Nephron progenitor cell (in vitro differentiated cells): ENCODE measurements at regions not wholly inside any gene's neighbourhood (a gene's known extent, or its start where the extent isn't known, plus 50 kb on each side); places are given as distances from the start of the nearest gene placed in this dataset.

Source experiments
- DNase-seq: peaks from one replicate; pipeline ENCODE4 v3.0.0; 2021
- H3K27ac Mint-ChIP-seq: 2 replicates; pipeline ENCODE4 v1.8.0; 2021; ENCODE audit warnings: mild to moderate bottlenecking, moderate library complexity, mixed read lengths
- H3K27me3 Mint-ChIP-seq: 2 replicates; pipeline ENCODE4 v1.8.0; 2021; ENCODE audit warnings: mild to moderate bottlenecking, low read depth, mixed read lengths; ENCODE audit not compliant: poor library complexity
- H3K36me3 Mint-ChIP-seq: 2 replicates; pipeline ENCODE4 v1.8.0; 2021; ENCODE audit warnings: low read depth, mixed read lengths
- H3K4me1 Mint-ChIP-seq: 2 replicates; pipeline ENCODE4 v1.8.0; 2021; ENCODE audit warnings: mixed read lengths
- H3K4me3 Mint-ChIP-seq: 2 replicates; pipeline ENCODE4 v1.8.0; 2021; ENCODE audit warnings: mild to moderate bottlenecking, moderate library complexity, mixed read lengths
- H3K9me3 Mint-ChIP-seq: 2 replicates; pipeline ENCODE4 v1.8.0; 2021; ENCODE audit warnings: mild to moderate bottlenecking, moderate library complexity, mixed read lengths
- TF ChIP-seq, protein P1 (sequence below): fragments of 200-600 bp; sonication (generic); IDR thresholded peaks from 2 replicates; pipeline ENCODE4 v1.5.0; 2021; ENCODE audit warnings: antibody characterized with exemption

DNA sequence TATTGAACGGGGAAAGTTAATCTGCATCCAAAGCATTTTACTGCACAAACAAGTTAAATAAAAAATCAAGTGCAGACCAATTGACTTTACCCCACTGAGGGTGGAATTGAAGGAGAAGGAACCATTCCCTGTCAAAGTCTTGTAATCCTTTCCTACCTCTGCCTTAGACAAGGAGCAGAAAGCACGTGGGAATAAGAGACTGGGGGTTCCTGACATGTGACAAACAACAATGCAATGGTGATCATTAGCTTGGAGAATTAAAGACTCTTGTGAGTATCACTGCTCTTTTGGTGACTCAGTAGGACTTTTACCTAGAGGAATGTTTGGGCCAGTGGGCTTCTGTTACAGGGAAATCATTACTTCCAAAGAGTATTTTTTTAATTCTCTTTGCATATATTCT is 779.5 kb downstream of the TLR4 start:
- no peak for DNase-seq
- Mint-ChIP-seq H3K27me3 (peaks cover 3% of the 10 kb centered on the region), H3K4me3 (no peak overlapping the region), H3K4me1 (no peaks in the 10 kb centered on the region), H3K9me3 (no peaks in the 10 kb centered on the region), H3K36me3 (no peaks in the 10 kb centered on the region), H3K27ac (no peak overlapping the region)
- TF ChIP-seq, protein P1, sequence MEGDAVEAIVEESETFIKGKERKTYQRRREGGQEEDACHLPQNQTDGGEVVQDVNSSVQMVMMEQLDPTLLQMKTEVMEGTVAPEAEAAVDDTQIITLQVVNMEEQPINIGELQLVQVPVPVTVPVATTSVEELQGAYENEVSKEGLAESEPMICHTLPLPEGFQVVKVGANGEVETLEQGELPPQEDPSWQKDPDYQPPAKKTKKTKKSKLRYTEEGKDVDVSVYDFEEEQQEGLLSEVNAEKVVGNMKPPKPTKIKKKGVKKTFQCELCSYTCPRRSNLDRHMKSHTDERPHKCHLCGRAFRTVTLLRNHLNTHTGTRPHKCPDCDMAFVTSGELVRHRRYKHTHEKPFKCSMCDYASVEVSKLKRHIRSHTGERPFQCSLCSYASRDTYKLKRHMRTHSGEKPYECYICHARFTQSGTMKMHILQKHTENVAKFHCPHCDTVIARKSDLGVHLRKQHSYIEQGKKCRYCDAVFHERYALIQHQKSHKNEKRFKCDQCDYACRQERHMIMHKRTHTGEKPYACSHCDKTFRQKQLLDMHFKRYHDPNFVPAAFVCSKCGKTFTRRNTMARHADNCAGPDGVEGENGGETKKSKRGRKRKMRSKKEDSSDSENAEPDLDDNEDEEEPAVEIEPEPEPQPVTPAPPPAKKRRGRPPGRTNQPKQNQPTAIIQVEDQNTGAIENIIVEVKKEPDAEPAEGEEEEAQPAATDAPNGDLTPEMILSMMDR = no peak

DNA sequence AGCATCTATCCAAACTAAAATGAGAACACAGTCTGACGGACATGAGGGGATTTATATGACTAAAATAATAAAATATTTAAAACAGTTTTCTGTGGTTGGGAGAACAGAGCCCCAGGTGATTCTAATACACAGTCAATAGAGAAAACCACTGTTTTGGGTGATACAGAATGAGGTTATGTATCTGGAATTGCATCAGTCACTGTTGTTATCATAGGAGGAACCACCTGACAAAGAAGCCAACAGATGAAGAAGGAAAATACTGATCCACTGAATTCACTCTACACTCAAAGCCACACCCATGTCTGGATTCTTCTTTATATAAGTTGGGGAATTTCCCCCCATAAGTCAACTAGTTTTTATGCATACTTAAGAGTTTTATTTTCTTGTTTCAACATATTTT is 799.0 kb downstream of the TLR4 start:
- Mint-ChIP-seq H3K4me1 (no peaks in the 10 kb centered on the region), H3K27ac (no peak overlapping the region), H3K9me3 (peaks cover 47% of the 10 kb centered on the region), H3K4me3 (no peak overlapping the region), H3K36me3 (no peaks in the 10 kb centered on the region), H3K27me3 (no peaks in the 10 kb centered on the region)
- DNase-seq = no peak
- TF ChIP-seq, protein P1 = no peak

DNA sequence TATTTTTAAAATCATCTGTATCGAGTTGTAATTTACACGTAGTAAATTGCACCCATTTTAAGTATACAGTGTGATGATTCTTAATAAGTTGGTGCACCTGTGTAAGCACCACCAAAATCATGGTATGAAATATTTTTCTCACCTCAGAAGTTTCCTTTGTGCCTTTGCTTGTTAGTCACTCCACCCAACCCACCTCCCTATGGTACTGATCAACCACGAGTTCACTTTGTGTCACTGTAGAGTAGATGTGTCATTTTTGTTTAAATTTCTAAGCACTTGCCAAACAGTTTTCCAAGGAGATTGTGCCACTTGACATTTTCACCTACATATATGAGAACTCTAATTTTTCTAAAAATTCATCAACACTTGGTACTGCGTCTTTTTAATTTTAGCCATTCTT is 806.5 kb downstream of the TLR4 start:
- Mint-ChIP-seq H3K4me3 (no peak overlapping the region), H3K9me3 (peaks cover 30% of the 10 kb centered on the region), H3K4me1 (no peaks in the 10 kb centered on the region), H3K27me3 (no peaks in the 10 kb centered on the region), H3K27ac (no peak overlapping the region), H3K36me3 (no peaks in the 10 kb centered on the region)
- TF ChIP-seq, protein P1 = no peak
- DNase-seq = no peak

DNA sequence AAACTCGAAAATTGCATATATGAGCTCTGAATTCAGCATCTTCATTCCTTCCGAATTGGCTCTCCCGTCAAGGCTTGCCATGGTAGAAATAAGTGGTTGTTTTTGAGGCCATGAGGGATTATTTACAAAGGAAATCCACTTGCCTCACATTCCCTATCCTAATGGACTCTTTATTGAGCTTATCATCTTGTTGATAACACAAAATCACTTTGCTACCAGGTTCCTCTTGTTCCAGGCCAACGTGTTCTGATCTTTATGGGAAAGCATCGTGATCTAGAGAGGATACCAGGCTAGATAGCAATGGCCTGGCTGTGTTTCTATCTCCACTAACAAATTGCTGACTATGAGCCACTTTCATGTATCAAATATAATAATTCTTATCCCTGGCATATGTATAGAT is 811.7 kb downstream of the TLR4 start:
- no peak for DNase-seq
- Mint-ChIP-seq H3K27ac (no peak overlapping the region), H3K36me3 (no peaks in the 10 kb centered on the region), H3K4me3 (no peak overlapping the region), H3K4me1 (no peaks in the 10 kb centered on the region), H3K9me3 (peaks cover 3% of the 10 kb centered on the region), H3K27me3 (no peaks in the 10 kb centered on the region)
- TF ChIP-seq, protein P1 = no peak

DNA sequence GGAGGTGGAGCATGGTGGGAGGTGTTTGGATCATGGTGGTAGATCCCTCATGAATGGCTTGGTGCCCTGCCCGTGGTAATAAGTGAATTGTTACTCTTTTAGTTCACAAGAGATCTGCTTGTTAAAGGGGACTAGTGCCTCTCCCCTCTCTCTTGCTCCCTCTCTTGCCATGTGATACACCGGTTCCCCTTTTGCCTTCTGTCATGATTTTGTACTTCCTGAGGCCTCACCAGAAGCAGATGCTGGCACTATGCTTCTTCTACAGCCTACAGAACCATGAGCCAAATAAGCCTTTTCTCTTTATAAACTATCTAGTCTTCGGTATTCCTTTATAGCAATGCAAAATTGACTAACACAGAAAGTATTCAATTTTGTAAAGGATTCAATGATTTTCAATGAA is 817.1 kb downstream of the TLR4 start:
- TF ChIP-seq, protein P1 = no peak
- H3K4me3 Mint-ChIP-seq = no peak overlapping the region
- no peaks in the 10 kb centered on the region for H3K4me1 Mint-ChIP-seq
- no peak for DNase-seq
- H3K27ac Mint-ChIP-seq = no peak overlapping the region
- no peaks in the 10 kb centered on the region for H3K9me3 Mint-ChIP-seq
- H3K27me3 Mint-ChIP-seq = no peaks in the 10 kb centered on the region
- H3K36me3 Mint-ChIP-seq = no peaks in the 10 kb centered on the region

DNA sequence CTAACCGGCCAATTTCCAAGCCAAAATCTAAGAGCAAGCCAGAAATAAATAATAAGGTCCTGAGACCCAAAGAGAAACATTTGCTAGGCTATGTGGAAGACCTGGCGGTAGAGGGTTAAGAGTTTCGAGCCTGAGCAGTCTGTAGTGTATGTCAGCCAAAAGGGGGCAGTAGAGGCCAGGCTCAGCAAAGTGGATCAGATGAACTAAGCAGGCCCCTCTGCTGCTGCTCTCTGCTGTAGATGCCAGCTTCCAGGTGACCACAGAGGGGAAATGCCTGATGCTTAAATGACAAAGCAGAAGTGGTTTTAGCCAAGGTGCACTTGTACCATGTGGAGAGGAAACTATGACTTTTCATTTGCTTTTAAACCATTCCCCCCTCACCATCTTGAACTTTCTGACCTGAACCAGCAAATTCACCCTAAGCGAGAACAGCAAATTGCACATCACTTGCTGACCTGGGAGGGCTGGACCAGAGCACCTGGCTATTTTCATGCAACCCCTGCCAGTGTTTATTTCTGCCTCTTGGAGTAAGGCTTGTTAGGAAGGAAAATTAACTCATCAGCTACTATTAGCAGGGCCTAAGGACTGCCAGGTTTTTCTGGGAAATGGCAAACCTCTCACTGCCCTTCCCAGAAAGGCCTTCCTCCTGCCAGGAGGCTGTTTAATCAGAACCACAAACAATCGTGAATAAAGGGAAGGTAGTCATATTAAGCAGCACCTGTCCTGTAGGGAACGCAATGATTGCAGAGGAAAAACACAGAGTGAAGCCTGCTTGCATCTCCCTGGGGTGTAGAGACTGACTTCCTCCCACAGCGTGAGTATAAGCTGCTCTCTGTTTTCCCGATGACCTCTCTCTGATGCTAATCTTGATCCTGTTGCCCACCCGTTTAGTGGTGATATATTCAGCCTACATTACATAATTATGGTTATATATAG is 818.2 kb downstream of the TLR4 start:
- no peaks in the 10 kb centered on the region for H3K4me1 Mint-ChIP-seq
- no peaks in the 10 kb centered on the region for H3K9me3 Mint-ChIP-seq
- DNase-seq = peak; percentile 64
- H3K27me3 Mint-ChIP-seq = no peaks in the 10 kb centered on the region
- H3K4me3 Mint-ChIP-seq = no peak overlapping the region
- TF ChIP-seq, protein P1 = peak; percentile 72
- no peaks in the 10 kb centered on the region for H3K36me3 Mint-ChIP-seq
- H3K27ac Mint-ChIP-seq = no peak overlapping the region
